AML-193 (cell line): ENCODE measurements at regions not wholly inside any gene's neighbourhood (a gene's known extent, or its start where the extent isn't known, plus 50 kb on each side); places are given as distances from the start of the nearest gene placed in this dataset.

Experiments
- DNase-seq, 2 experiments: peaks; one replicate each; lab custom pipeline; 2025; lab: John Stamatoyannopoulos, UW

DNA sequence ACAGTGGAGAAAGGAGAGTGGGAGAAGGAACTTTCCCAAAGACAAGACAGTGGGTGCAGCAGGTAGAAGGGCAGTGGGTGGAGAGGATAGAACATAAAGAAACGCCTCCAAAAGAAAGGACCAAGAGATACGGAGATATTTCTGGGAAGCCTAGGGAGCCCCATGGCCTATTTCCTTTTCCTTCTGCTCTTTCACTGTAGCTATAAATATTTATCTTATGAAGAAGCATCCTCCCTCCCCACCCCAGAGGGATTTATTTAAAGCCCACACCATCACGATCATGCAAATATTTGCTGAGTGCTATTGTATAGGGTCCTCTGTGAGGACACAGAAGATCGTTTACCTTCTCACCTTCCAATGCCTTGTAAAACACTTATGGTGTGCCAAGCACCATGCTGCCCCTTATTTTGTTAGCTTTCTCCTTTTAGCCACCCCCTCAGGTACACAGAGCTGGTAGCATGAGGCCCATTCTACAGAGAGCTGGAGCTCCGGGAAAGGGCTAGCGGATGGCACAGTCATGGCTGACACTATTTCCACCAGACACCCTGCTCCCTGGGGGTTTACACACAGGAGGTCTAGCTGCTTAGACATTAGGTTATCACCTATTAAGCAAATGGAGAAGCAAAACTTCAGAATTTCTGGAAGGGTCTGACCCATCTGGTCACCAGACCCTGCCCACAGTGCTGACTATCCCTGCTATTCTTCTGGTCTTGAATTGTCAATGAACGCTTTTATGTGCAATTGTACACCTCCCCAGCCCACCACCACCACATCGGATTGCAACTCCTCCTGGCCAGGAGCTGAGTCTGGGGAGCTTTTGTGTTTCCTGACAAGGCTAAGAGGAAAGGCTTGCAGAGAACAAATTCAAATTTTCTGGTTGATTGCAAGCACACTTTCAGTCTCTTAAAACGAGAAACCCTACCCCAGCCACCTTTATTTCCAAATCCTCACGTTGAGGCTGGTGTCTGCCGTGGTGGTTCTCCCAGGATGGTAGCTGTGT, 91.8 kb upstream of the KLF7 start:
- no peak for DNase-seq

DNA sequence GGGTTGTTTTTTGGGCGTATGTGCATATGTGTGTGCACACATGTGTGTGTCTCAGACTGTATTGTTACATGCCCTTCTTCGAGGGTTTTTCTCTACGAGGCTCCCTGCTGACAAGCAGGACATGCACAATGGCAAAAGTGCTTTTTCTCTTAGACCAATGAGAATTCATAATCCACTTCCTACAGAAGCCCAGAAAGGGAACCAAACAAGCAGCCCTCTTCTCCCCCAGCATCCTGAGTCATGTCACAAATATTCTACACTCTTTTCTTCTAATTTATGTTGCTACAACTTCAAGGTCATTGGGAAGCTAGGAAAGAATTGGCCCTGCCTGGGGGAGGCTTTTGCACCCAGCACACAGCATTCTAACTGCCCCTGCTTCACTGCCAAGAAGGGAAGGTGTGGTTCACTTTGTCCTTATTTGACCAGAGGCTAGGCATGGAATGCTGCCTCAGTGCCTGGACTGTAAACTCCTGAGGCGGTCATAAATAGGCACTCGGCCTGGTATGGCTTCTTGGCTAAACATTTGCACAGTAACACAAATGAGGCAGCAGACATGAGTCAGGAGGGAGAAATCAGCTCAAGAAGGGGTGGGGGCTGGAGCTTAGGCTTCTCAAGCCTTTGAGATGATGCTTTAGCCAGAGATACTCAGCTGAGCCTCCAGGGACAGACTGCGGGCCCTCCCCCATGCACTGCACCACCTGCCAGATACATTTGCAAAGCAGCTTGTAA, 92.7 kb upstream of the KLF7 start:
- DNase-seq: peak; percentile 19 to 40

DNA sequence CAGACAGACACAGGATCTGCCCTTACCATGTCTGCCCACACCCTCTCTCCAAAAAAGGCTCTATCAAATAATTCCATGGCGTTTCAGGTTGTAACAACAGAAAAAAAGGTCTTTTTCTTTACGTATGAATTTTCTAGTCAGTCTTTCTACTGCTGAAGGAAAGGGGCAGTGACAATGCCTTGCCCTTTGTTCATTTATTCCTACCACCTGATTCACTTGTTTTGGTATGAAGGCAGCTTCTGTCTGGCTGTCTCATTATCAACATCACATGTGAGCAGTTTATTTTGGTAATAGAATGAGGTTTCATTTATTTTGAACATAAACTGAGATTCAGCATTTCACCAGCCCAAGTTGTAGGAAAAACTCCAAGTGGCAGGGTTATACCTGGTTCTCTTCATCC, 94.3 kb upstream of the KLF7 start:
- no peak for DNase-seq

DNA sequence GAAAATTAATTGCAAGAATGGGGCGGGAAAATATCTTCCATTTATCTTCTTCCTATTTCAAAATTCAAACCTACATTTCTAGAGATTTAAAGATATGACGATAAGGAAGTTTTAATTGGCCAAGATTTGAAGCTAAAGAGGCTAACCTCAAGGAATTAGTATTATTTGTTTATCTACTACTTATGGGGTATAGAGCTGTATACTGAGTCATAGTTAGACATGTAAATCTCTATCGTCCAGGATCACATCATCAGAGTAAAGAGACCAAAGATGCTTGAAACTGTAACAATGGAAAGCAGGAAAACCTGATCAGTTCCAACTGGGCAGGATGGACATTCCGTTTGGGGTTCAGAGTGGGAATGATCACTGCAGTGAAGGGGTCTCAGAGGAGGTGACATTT, 95.2 kb upstream of the KLF7 start:
- DNase-seq: no peak

DNA sequence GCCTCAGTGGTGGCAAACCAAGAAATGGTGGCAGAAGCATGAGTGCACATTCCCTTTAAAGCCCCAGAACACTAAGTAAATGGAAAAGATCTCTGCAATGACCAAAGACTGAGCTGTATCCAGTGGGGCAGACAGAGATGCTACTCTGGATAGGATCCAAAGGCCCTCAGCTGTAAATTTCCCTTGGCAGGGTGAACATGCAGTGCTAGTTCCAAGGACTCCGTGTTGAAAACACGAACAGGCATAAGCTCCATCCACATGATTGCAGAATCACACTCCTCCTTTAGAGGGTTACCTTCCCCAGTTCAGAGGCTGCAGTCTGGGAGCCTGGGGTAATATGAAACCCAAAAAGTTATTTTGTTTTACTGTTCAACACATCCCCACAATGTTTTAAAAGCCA, 98.6 kb upstream of the KLF7 start:
- DNase-seq: no peak

DNA sequence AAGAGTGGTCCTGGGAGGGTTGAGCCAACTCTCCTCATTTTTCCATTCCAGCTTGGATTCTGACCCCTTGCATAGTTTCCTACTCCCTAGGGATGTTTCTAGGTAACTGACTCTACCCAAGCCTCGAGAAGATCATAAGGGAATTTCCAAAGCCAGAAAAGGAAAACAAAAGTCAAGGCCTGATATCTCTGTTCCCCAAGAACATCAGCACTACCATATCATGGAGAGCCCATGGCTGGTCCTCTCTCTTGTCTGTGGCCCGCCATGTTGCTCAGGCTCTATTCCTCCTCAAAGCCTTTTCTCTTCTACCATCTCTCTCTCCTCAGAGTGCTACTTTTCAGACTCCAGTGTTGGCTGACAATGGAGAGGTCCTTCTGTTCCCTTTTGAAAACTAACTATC, 99.6 kb upstream of the KLF7 start:
- no peak for DNase-seq

DNA sequence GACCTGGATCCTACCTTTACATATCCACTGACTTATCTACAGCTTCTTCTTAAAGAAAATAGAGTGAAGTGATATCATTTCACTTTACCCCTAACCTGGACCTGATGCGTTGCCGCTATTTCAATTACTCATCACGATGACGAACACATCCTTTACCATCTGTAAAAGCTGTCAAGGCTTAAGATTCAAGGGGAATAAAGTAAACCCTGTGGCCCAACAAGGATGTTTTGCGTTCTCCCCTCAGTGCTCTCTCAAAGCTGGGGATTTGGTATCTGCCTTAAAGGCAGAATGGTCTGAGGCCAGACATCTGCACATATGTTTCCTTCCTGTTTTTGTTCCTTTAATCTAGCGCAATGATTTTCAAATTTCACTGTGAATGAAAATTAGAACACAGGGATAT, 100.1 kb upstream of the KLF7 start:
- DNase-seq: peak; percentile 45 to 64

DNA sequence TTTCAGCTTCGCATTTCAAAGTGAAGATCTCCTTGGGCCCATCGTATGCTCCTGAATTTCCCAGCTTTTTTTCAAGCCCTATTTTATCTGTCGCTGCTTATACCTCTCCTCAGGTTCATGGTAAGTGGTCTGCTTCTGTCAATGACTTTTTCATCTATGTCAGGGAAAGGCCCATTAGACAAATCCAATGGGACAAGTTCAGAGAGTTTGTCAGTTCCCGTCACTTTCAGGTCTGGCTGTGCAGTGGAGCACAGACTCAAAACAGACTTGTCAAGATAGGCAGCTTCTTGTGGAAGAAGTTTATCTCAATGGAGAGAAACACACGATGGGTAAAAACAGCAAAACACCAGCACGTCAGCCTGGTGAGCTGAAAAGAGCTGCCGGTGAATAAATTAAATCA, 100.9 kb upstream of the KLF7 start:
- DNase-seq: no peak

DNA sequence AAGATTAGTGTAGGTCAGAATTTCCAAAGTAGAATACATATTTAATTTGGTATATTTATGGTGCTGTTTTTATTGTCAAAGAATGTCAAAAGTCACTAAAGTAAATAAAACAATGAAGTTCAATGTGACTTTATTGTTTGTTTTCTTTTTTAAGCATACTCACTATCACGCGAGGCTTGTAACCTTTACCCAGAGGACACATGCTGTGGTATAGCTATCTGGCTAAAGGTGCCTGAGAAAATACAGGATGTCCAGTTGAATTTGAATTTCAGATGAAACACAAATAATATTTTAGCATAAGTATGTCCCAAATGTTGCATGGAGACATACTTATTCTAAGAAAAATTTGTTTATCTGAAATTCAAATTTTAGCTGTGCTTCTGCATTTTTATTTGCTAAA, 103.3 kb upstream of the KLF7 start:
- no peak for DNase-seq

DNA sequence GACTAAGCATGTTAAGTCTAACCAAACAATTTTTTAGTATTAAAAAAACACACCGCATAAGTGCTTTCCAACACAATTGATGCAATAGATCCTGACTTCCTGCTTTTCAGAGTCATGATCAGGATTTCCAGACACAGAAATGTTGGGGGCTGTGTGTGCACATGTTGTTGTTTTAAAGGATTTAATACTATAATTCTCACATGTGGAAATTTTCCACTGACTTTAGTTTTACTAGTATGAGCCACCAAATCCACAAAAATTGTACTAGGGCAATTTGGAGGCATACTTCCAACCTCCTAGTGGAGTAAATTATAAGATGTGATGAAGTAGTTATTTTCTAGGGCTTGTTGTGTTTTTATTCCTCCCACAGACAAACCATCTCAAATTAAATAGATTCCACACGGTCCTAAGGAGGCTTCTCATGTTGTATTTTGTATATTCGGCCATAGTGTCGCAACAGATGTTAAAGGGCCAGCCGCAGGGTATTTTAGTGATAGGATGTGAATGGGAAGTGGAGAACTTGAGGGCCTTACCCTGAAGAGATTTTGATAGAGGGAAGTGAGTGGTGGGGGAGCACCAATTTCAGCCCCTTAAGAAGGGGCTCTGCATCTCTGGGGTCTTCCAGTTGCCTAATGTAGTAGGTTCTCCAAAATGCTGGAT, 108.9 kb upstream of the KLF7 start:
- peak; percentile 10 to 12 for DNase-seq

DNA sequence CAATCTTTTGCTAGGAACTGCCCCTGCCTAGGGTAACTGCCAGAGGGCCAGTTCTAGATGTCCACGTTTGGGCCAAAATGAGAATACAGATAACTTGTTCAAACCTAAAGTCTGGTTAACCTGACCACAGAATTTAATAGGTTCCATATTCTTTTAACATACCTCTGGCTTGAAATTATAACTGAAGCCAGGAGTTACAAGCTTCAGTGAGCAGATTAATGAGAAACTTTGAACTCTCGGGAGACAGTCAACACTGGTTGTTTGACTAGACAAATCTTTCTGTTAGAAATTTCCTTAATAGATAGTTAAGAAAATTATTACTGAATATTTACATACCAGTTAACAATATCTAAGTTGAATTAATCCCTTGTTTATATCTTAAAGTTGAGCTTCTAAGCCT, 110.0 kb upstream of the KLF7 start:
- DNase-seq: no peak

DNA sequence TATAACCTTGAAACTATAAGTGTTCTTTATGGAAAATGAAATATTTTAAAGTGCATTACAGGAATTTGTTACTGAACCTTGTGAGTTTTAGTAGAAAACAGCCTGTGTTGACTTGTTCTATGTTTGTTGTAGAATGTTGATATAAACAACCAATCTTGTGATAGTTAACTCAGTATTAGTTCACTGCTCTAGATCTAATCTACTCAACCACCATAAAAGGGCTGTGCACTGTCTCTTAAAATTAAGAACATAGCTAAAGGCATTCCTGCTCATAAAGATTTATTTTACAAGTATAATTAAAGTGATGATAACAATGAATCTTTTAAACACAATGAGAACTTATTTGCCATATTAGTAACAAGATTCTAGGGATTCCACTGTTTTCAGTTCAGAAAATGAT, 110.5 kb upstream of the KLF7 start:
- DNase-seq: no peak

DNA sequence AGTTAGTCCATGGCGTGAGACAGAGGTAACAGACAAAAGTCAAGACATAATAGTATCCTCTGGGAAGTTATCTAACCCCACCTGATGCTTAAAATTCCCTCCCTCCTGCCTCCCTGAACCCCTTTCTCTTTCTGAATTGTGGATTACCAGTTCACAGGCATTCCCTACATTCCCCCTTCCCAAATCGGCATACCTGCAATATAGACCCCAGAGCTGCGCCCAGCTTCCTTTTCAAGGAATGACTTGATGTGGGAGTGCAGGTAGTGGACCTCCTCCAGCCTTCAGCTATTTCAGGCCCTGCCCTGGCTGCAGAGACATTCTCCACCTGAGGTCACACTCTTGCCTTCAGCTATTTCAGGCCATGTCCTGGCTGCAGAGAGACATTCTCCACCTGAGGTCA, 111.1 kb upstream of the KLF7 start:
- no peak for DNase-seq

DNA sequence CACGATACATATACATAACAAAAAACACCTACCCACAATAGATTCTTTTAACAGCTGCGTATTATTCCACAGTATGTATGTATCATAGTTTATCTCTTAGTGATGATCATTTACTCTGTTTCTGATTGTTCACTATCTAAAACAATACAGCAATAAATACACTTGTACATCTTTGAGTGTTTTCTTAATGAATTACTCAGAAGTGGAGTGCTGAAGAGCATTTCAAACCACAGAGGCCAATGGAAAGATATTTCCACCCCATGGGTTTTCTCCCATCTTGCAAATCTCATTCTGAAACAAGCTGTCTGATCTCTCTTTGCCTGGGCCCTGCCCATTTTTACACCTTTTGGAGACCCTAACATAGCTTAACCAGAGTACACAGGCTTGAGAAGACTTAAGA, 113.8 kb upstream of the KLF7 start:
- no peak for DNase-seq

DNA sequence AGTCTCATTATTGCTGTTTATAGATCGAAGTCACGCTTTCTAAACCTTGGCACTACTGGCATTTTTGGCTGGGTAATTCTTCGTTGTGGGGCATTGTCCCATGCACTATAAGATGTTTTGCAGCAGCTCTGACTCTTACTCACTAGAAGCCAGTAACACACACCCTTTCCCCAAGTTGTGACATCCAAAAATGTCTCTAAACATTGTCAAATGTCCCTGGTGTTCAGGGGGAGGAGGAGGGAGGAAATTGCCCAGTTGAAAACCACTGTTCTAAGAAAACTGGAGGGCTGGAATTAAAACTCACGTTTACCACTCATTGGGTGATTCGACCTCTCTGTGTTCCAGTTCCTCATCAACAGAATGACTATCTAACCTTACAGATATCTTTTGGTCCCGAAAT, 115.7 kb upstream of the KLF7 start:
- no peak for DNase-seq

DNA sequence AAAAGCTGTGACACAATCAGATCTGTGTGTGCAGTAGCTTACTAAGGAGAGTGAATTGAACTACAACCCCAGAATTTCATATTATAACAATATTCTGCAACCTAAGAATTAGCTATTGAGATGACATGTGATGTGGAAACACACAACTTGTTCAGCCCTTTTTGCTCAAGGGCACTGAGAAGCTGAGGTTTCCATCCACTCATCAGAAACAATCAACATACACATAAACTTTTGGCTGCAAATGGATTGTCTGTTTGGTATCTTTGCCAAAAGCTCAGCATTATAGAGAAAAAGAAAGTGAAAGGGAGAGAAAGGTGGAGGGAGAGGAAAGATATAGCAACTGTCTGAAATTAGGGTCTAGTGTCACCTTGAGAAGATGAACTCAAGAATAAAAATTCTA, 117.2 kb upstream of the KLF7 start:
- no peak for DNase-seq

DNA sequence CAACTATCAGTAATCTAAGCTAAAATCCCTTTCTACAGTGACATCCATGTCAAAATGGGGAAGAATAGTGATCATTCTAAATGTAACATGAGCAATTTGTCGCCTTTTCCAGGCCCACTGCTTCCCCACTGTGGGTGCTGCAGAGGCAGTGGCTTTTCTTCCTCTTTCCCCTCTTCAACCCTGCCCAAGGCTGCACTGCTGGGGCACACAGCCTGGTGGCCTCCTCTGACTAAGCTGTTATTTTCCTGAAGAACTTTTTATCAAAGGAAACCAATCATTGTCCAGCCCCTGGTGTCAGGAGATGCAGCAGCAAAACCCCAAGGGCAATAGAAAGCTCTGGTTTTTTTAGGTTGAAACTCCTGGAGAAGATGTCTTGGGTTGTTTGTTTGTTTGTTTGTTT, 117.6 kb upstream of the KLF7 start:
- peak; percentile 71 to 81 for DNase-seq

DNA sequence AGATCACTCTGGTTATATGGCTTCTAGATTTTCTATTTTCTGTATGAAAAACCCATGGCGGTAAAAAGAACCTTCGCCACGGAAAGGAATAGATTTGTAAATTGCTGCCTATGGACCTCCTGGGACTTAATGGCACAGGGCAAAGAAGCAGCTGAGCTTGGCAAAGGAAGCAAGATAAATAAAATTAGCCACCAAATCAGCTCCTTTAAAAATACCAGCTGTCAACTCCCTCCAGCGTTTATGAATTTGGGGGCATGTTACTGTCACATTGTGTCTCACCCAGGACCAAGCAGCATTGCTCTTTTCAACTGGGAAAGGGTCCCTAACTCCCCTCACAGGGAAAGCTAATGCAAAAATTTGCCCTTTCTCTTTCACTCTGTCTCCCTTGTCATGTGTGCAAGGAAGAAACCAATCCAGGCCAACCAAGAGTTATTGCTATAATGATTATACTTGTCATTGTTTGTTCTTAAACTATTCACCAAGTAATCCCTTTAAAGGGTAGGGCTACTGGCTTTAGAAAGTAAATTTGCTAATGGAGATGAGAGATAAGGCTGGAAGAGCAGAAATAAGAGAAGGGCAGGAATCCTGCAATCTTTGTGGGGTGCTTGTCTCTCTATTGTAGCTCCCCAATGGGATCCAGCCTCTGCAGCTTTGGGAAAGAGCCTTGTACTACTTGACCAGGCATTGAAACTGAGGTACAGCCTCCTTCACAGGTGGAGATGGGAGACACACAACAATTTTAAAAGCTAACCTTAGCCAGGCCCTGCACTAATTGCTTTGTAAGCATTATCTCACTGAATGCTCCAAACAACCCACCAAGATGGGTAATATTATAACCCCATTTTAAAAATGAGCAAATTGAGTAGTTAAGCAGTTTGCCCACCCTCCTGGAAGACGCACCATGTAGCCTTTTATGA, 119.1 kb upstream of the KLF7 start:
- DNase-seq: no peak

DNA sequence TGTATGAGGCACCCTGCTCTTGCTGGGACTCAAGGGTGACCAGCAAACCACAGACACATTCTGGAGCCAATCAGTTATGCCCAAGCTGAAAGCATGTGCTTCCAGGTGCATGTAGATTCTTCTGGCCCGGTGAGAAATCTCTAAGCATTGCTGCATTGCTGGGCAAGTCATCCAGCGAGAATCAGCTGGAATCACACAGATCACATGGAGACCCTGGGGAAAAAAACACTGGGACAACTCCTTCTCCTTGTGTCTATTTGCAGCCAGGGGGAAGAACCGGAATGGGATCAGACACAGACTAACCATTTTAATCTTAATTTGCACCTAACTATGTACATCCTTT, 119.7 kb upstream of the KLF7 start:
- no peak for DNase-seq

DNA sequence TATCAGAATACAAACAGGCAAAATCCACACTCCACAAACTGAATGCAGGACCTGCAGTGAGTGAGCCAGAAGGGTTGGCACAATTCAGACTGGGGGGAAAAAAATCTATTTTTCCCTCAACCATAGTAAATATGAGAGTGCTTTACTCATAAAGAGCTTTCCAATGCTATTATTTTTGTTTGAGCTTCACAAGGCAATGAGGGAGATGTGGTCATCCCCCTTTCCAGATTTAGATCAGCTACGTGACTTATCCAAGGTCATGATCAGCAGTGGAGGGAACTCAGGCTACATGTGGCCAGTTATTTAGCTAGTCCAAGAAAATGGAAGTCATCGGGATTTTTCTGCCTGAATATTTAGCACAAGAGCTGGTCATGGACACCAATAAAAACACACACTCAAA, 120.4 kb upstream of the KLF7 start:
- DNase-seq: no peak

DNA sequence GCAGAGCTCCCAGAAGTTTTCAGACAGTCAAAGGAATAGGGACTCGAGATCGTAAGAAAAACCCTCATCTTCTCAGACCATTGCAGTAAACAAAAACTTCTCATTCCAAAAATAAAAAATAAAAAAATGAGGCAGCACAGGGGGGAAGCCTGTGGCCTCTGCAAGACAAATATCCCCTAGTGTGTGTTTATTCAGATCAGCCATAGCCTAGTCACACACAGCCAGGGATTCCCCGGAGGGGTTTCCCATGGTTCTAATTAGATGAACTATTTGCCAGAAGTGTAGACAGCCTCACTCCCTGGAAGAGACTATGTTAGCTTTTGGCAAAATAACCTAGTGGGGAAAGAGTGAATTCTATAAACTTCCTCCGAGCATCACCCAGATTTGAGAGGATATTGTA, 122.9 kb upstream of the KLF7 start:
- DNase-seq: no peak
